ENCODE measurements at regions not wholly inside any gene's neighbourhood (a gene's known extent, or its start where the extent isn't known, plus 50 kb on each side); places are given as distances from the start of the nearest gene placed in this dataset.

DNA sequence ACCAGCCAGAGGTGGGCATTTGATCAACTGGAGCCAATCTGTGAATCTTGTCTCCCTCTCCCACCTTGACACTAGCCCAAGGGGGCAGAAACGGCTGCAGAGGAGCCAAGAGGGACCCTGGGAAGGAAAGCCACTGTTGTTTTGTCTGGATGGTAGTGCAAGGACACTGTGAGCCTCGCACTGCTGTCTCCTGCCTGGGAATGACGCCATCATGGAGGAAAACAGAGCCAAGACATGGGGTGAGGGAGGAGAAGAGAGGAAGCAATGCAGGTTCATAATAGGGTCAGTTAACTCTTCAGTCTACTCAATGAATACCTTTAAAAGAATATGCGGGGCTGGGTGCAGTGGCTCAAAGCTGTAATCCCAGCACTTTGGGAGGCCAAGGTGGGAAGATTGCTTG, 231.1 kb upstream of the AGAP1 start:
- H3K9me3 Mint-ChIP-seq, result no peaks in the 10 kb centered on the region
- H3K4me1 Mint-ChIP-seq (ENCODE audit: low read depth), result no peaks in the 10 kb centered on the region
- H3K4me3 Mint-ChIP-seq, result no peak overlapping the region
- H3K36me3 Mint-ChIP-seq (ENCODE audit: low read depth), result no peaks in the 10 kb centered on the region
- H3K27me3 Mint-ChIP-seq, result peaks cover 26% of the 10 kb centered on the region
- no peak overlapping the region for H3K27ac Mint-ChIP-seq
- intact Hi-C loops (cut with micrococcal nuclease), result no loop called here

DNA sequence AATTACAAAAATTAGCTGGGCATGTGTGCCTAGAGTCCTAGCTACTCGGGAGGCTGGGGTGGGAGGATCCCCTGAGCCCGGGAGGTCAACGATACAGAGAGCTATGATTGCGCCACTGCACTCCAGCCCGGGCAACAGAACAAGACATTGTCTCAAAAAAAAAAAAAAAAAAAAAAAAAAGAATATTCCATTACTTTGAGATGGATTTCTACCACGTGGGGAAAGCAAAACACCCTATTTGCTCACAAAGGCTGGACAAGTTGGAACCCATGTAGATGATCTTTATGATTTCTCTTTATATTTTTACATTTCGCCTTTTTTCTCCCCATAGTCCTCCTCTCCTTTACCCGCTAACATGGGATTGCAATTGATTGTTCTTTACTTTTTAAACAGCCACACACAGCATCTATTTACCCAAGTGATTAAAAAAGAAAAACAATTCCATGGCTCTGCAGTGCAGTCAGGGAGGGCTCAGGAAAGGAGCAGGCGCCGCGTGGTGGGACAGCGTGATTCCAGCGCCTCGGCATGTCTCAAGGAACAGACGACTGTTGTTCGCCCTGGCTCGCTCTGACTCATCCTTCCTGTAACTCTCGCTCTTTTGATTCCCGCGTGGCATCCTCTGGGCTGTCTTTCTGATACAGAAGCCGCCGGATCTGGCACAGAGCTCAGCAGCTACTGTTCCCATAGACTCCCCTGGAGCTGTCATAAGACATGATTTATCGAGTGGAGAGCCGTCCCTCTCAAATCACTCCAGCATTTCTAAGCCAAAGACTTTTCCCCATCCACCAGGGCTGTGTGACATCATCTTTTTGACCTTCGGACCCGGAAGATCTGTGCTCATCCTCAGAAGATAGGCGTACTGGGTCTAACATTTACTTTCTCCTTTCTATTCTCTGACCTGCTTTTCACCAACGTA, 230.4 kb upstream of the AGAP1 start:
- H3K27ac Mint-ChIP-seq, result no peak overlapping the region

GRCh38 chr2:235264121-235264493, 229.7 kb upstream of the AGAP1 start:
- H3K4me1 Mint-ChIP-seq (ENCODE audit: low read depth), result peaks cover 5% of the 10 kb centered on the region
- peaks cover 32% of the 10 kb centered on the region for H3K27me3 Mint-ChIP-seq

More for the DNA sequence above, 230.4 kb upstream of the AGAP1 start:
- intact Hi-C loops (cut with micrococcal nuclease), result no loop called here
- Mint-ChIP-seq H3K36me3 (ENCODE audit: low read depth) (no peaks in the 10 kb centered on the region), H3K9me3 (no peaks in the 10 kb centered on the region), H3K27me3 (peaks cover 30% of the 10 kb centered on the region), H3K4me3 (no peak overlapping the region), H3K4me1 (ENCODE audit: low read depth) (peaks cover 3% of the 10 kb centered on the region)

GRCh38 chr2:235264512-235264911, 229.3 kb upstream of the AGAP1 start:
- Mint-ChIP-seq H3K36me3 (ENCODE audit: low read depth) (no peaks in the 10 kb centered on the region), H3K27me3 (peaks cover 34% of the 10 kb centered on the region), H3K4me1 (ENCODE audit: low read depth) (peaks cover 5% of the 10 kb centered on the region), H3K4me3 (no peak overlapping the region), H3K27ac (no peak overlapping the region), H3K9me3 (no peaks in the 10 kb centered on the region)
- intact Hi-C loops (cut with micrococcal nuclease), result no loop called here

More at GRCh38 chr2:235264121-235264493, 229.7 kb upstream of the AGAP1 start:
- Mint-ChIP-seq H3K4me3 (no peak overlapping the region), H3K27ac (no peak overlapping the region), H3K9me3 (no peaks in the 10 kb centered on the region), H3K36me3 (ENCODE audit: low read depth) (no peaks in the 10 kb centered on the region)
- intact Hi-C loops (cut with micrococcal nuclease), result no loop called here

- H3K27ac Mint-ChIP-seq, result no peak overlapping the region
- peaks cover 5% of the 10 kb centered on the region for H3K4me1 Mint-ChIP-seq (ENCODE audit: low read depth)
- peaks cover 37% of the 10 kb centered on the region for H3K27me3 Mint-ChIP-seq
- H3K4me3 Mint-ChIP-seq, result no peak overlapping the region
- intact Hi-C loops (cut with micrococcal nuclease), result no loop called here
- no peaks in the 10 kb centered on the region for H3K36me3 Mint-ChIP-seq (ENCODE audit: low read depth)
- no peaks in the 10 kb centered on the region for H3K9me3 Mint-ChIP-seq
Measured at GRCh38 chr2:235265348-235265965, 228.4 kb upstream of the AGAP1 start.

GRCh38 chr2:235267251-235267650, 226.6 kb upstream of the AGAP1 start:
- no peak overlapping the region for H3K27ac Mint-ChIP-seq
- H3K9me3 Mint-ChIP-seq, result no peaks in the 10 kb centered on the region
- intact Hi-C loops (cut with micrococcal nuclease), result no loop called here
- peaks cover 37% of the 10 kb centered on the region for H3K27me3 Mint-ChIP-seq
- no peak overlapping the region for H3K4me3 Mint-ChIP-seq
- peaks cover 5% of the 10 kb centered on the region for H3K4me1 Mint-ChIP-seq (ENCODE audit: low read depth)
- no peaks in the 10 kb centered on the region for H3K36me3 Mint-ChIP-seq (ENCODE audit: low read depth)

DNA sequence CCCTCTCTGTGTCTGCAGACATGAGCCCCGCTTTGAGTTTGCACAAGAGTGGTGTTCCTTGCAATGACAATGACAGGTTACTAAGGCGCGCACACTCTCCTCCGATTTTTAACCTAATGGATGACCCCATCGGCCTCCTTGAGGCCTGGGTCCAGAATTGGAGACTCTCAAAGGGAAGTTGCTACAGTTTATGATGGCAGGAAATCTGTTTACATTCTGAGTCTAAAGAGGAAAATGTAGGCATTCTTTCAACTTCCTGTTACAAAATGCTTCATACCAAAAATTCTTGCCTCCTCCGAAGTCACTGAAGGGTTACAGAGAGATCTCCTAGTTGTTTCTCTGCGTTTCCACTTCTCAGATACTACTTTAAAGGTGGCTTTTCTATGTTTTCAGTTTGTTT, 225.3 kb upstream of the AGAP1 start:
- H3K27me3 Mint-ChIP-seq, result peaks cover 34% of the 10 kb centered on the region
- H3K9me3 Mint-ChIP-seq, result no peaks in the 10 kb centered on the region
- peaks cover 5% of the 10 kb centered on the region for H3K4me1 Mint-ChIP-seq (ENCODE audit: low read depth)
- H3K4me3 Mint-ChIP-seq, result no peak overlapping the region
- H3K36me3 Mint-ChIP-seq (ENCODE audit: low read depth), result no peaks in the 10 kb centered on the region
- no peak overlapping the region for H3K27ac Mint-ChIP-seq
- intact Hi-C loops (cut with micrococcal nuclease), result no loop called here

DNA sequence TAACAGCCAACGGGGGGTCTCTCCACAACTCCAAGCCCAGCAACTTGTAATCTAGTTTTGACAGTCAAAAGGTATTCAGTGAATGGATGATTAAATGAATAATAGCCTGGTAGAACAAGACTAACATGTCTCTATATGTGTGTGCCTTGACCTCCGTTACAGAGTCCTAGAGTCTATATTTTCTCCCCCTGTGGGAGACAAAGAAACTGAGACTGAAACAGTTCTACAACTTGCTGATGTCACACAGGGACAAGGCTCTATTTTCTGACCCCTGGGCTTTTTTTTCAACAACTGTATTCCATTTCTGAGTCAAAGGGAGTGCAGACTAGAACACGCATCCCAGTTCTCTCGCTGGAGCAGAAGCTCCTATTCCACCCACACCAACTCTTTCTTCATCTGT, 223.6 kb upstream of the AGAP1 start:
- H3K36me3 Mint-ChIP-seq (ENCODE audit: low read depth), result no peaks in the 10 kb centered on the region
- H3K4me1 Mint-ChIP-seq (ENCODE audit: low read depth), result peaks cover 5% of the 10 kb centered on the region
- no peaks in the 10 kb centered on the region for H3K9me3 Mint-ChIP-seq
- peaks cover 38% of the 10 kb centered on the region for H3K27me3 Mint-ChIP-seq
- H3K27ac Mint-ChIP-seq, result no peak overlapping the region
- intact Hi-C loops (cut with micrococcal nuclease), result no loop called here
- H3K4me3 Mint-ChIP-seq, result no peak overlapping the region

DNA sequence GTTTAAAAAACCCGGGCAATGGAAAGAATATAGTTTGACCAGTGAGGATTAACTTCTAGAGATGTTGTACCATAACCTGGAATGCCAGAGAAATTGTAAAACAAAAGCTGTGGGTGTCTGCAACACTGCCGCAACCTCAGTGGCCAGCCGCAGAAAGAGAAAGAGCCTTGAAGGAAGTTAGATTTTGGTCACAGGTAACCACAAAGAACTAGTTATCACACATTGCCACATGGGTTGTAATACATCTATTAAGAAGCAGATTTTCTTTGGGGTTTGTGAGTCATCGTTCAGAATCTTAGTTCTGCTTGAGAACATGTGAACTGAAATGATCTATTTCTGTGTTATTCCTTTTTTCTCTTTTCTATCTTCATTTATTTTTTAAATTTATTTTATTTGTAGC, 222.9 kb upstream of the AGAP1 start:
- H3K27ac Mint-ChIP-seq, result no peak overlapping the region
- H3K4me3 Mint-ChIP-seq, result no peak overlapping the region
- intact Hi-C loops (cut with micrococcal nuclease), result no loop called here
- peaks cover 5% of the 10 kb centered on the region for H3K4me1 Mint-ChIP-seq (ENCODE audit: low read depth)
- H3K36me3 Mint-ChIP-seq (ENCODE audit: low read depth), result no peaks in the 10 kb centered on the region
- H3K27me3 Mint-ChIP-seq, result peaks cover 36% of the 10 kb centered on the region
- H3K9me3 Mint-ChIP-seq, result no peaks in the 10 kb centered on the region

GRCh38 chr2:235271936-235272335, 221.9 kb upstream of the AGAP1 start:
- intact Hi-C loops (cut with micrococcal nuclease), result no loop called here
- peaks cover 5% of the 10 kb centered on the region for H3K4me1 Mint-ChIP-seq (ENCODE audit: low read depth)
- peaks cover 32% of the 10 kb centered on the region for H3K27me3 Mint-ChIP-seq
- no peak overlapping the region for H3K4me3 Mint-ChIP-seq
- H3K9me3 Mint-ChIP-seq, result peaks cover under 1% of the 10 kb centered on the region
- no peaks in the 10 kb centered on the region for H3K36me3 Mint-ChIP-seq (ENCODE audit: low read depth)
- H3K27ac Mint-ChIP-seq, result no peak overlapping the region

- H3K27ac Mint-ChIP-seq, result no peak overlapping the region
- intact Hi-C loops (cut with micrococcal nuclease), result no loop called here
- H3K36me3 Mint-ChIP-seq (ENCODE audit: low read depth), result no peaks in the 10 kb centered on the region
- H3K4me3 Mint-ChIP-seq, result no peak overlapping the region
- H3K27me3 Mint-ChIP-seq, result peaks cover 16% of the 10 kb centered on the region
- H3K9me3 Mint-ChIP-seq, result peaks cover 9% of the 10 kb centered on the region
- H3K4me1 Mint-ChIP-seq (ENCODE audit: low read depth), result no peaks in the 10 kb centered on the region
Measured at GRCh38 chr2:235274023-235274422, 219.8 kb upstream of the AGAP1 start.

GRCh38 chr2:235277485-235277884, 216.4 kb upstream of the AGAP1 start:
- H3K4me1 Mint-ChIP-seq (ENCODE audit: low read depth), result no peaks in the 10 kb centered on the region
- H3K27me3 Mint-ChIP-seq, result peaks cover 14% of the 10 kb centered on the region
- no peaks in the 10 kb centered on the region for H3K36me3 Mint-ChIP-seq (ENCODE audit: low read depth)
- intact Hi-C loops (cut with micrococcal nuclease), result no loop called here
- H3K4me3 Mint-ChIP-seq, result no peak overlapping the region
- peaks cover 9% of the 10 kb centered on the region for H3K9me3 Mint-ChIP-seq
- H3K27ac Mint-ChIP-seq, result no peak overlapping the region

- no peaks in the 10 kb centered on the region for H3K4me1 Mint-ChIP-seq (ENCODE audit: low read depth)
- H3K4me3 Mint-ChIP-seq, result no peak overlapping the region
- intact Hi-C loops (cut with micrococcal nuclease), result no loop called here
- peaks cover 9% of the 10 kb centered on the region for H3K9me3 Mint-ChIP-seq
- H3K27ac Mint-ChIP-seq, result no peak overlapping the region
- H3K27me3 Mint-ChIP-seq, result peaks cover 12% of the 10 kb centered on the region
- H3K36me3 Mint-ChIP-seq (ENCODE audit: low read depth), result no peaks in the 10 kb centered on the region
Measured at GRCh38 chr2:235278771-235279355, 215.0 kb upstream of the AGAP1 start.

DNA sequence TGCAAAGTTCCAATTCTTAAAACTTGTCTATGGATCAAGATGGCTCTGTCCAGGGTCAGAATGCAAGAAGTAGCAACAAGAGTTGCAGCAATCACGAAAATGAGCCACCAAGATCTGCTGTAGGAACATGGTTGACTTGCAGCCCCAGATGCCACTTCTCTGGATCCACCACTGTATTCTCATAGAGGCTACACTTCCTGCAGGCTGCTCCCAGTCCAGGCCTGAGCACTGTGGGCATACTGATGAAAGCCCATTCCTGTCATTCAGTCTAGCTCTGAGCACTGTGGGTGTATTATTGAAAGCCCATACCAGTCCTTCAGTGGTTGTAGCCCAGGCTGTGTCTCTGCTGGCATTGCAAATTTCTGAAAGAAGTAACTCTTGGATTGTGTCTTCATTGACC, 213.9 kb upstream of the AGAP1 start:
- Mint-ChIP-seq H3K9me3 (peaks cover 9% of the 10 kb centered on the region), H3K4me3 (no peak overlapping the region), H3K36me3 (ENCODE audit: low read depth) (no peaks in the 10 kb centered on the region), H3K27me3 (peaks cover 7% of the 10 kb centered on the region), H3K27ac (no peak overlapping the region), H3K4me1 (ENCODE audit: low read depth) (no peaks in the 10 kb centered on the region)
- intact Hi-C loops (cut with micrococcal nuclease), result no loop called here
